ENCODE measurements at regions not wholly inside any gene's neighbourhood (a gene's known extent, or its start where the extent isn't known, plus 50 kb on each side); places are given as distances from the start of the nearest gene placed in this dataset.

DNA sequence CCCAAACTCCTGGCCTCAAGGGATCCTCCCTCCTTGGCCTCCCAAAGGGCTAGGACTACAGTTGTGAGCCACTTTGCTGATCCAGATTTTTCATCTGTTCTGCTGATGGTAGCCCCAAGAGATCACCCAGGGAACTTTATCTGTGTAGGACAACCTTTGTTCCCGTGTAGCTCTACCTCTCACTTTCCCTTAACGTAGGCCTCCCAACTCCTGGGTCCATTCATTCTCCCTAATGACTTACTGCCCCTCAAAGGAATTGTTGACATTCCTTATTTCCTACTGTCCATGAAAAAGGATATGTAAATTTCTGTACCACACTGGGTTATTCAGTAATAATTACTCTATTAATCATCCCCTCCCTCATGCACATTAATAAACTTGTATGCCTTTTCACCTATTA, 51.0 kb upstream of the PHF24 start:
- no peaks in the 10 kb centered on the region for H3K9me3 Mint-ChIP-seq
- no peak overlapping the region for H3K4me3 Mint-ChIP-seq

DNA sequence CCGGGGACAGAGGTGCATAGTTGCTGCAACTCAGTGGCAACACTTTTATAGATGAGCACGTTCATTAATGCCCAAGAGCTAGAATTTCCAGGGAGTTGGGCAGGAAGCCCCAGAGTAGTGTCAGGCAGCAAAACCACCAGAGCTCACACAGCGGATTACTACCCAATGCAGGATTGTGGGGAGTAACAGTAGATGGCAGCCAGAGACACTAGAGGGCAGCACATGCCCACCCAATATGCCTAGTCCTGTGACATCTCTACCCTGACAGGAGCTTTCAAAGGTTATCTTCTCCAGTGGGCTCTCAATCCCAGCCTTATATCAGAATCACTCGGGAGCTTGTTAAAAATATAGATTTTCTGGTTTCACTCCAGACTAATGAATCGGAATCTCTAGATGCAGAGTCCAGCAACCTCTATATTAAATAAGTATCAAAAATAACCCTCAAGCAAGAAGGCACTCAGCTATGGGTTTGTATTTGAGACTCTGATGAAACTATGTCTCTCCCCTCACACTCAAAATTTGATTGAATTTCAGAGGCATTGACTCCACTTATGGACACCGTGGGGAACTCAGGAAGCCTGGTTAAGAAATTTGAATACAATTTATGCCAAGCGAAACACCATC, 58.4 kb upstream of the PHF24 start:
- peaks cover 63% of the 10 kb centered on the region for H3K27me3 Mint-ChIP-seq
- H3K4me3 Mint-ChIP-seq, result no peak overlapping the region
- no peak overlapping the region for H3K27ac Mint-ChIP-seq (ENCODE audit: low read depth)
- no peaks in the 10 kb centered on the region for H3K9me3 Mint-ChIP-seq
- no peaks in the 10 kb centered on the region for H3K36me3 Mint-ChIP-seq (ENCODE audit: insufficient read depth)
- ATAC-seq (replicated peaks; ENCODE audit: extremely low read depth, poor library complexity, severe bottlenecking), result peak; percentile 97
- no peaks in the 10 kb centered on the region for H3K4me1 Mint-ChIP-seq
- peak; percentile 62 to 71 for DNase-seq (ENCODE audit: low spot score in 2 of 2)

More for the DNA sequence above, 51.0 kb upstream of the PHF24 start:
- ATAC-seq (replicated peaks; ENCODE audit: extremely low read depth, poor library complexity, severe bottlenecking) (no peak), DNase-seq (ENCODE audit: low spot score in 2 of 2) (no peak)
- Mint-ChIP-seq H3K27me3 (peaks cover 81% of the 10 kb centered on the region), H3K36me3 (ENCODE audit: insufficient read depth) (no peaks in the 10 kb centered on the region), H3K27ac (ENCODE audit: low read depth) (no peak overlapping the region), H3K4me1 (no peaks in the 10 kb centered on the region)

DNA sequence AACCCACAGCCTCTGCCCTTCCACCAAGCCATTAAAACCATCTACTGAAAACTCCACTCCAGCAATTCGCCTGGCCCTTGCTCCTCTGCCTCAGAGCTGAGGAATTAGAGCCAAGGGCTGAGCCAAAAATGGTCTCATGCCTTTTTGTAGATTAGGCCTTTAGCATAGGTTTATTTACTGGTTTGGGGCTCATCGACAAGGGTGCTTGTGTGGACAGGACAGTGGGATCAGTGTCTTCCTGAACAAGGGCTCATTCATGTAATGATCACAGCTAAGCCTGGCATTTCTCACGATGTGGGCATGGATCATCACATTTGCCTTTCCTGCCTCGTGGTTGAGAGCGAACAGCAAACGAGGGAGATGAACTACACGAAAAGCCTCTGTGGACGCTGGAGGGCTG, 59.2 kb upstream of the PHF24 start:
- no peak overlapping the region for H3K4me3 Mint-ChIP-seq
- no peaks in the 10 kb centered on the region for H3K4me1 Mint-ChIP-seq
- no peak for DNase-seq (ENCODE audit: low spot score in 2 of 2)
- H3K27me3 Mint-ChIP-seq, result peaks cover 63% of the 10 kb centered on the region
- no peak for ATAC-seq (replicated peaks; ENCODE audit: extremely low read depth, poor library complexity, severe bottlenecking)
- no peaks in the 10 kb centered on the region for H3K9me3 Mint-ChIP-seq
- no peaks in the 10 kb centered on the region for H3K36me3 Mint-ChIP-seq (ENCODE audit: insufficient read depth)
- H3K27ac Mint-ChIP-seq (ENCODE audit: low read depth), result no peak overlapping the region

DNA sequence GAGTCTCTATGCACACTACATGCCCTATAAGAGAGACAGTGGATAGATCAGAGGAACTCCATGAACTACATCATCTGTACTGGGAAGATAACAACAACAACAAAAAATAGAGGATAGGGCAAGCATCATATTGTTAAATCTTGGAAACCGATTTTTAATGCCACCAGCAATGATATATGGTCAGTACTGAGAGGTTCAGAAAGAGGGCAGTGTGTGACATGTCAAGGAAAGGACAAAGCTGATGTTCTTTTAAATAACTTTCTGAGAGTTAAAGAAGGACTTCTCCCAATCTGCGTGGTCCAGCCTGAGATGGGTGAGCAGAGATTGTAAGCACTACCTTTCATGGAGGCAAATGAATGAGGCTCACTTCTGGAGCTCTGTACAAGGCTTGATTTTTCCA, 62.0 kb upstream of the PHF24 start:
- DNase-seq (ENCODE audit: low spot score in 2 of 2) (no peak), ATAC-seq (replicated peaks; ENCODE audit: extremely low read depth, poor library complexity, severe bottlenecking) (no peak)
- peaks cover 80% of the 10 kb centered on the region for H3K27me3 Mint-ChIP-seq

DNA sequence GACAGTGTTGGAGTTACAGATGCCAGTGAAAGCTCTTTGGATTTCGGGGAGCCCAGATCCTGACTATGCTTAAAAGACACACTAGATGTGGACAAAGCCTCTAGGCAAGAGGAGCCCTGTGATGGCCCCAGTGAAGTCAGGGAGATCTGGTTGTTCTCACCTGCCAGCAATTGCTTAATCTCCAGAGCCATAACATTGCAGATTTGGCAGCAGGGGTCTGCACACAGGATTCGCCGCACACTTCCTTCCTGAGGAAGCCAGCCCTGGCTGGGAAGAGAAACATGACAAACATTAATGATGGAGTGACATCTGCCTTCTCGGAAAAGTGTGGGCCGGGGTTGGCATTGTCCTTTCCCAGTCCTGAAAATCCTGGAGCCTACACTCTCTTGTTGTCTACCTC, 65.2 kb upstream of the PHF24 start:
- Mint-ChIP-seq H3K4me1 (no peaks in the 10 kb centered on the region), H3K4me3 (no peak overlapping the region), H3K27me3 (peaks cover 58% of the 10 kb centered on the region), H3K9me3 (no peaks in the 10 kb centered on the region), H3K27ac (ENCODE audit: low read depth) (no peak overlapping the region), H3K36me3 (ENCODE audit: insufficient read depth) (no peaks in the 10 kb centered on the region)
- DNase-seq (ENCODE audit: low spot score in 2 of 2) (no peak), ATAC-seq (replicated peaks; ENCODE audit: extremely low read depth, poor library complexity, severe bottlenecking) (no peak)

More for the DNA sequence above, 62.0 kb upstream of the PHF24 start:
- H3K4me1 Mint-ChIP-seq, result no peaks in the 10 kb centered on the region
- H3K4me3 Mint-ChIP-seq, result no peak overlapping the region
- no peaks in the 10 kb centered on the region for H3K36me3 Mint-ChIP-seq (ENCODE audit: insufficient read depth)
- no peak overlapping the region for H3K27ac Mint-ChIP-seq (ENCODE audit: low read depth)
- no peaks in the 10 kb centered on the region for H3K9me3 Mint-ChIP-seq

DNA sequence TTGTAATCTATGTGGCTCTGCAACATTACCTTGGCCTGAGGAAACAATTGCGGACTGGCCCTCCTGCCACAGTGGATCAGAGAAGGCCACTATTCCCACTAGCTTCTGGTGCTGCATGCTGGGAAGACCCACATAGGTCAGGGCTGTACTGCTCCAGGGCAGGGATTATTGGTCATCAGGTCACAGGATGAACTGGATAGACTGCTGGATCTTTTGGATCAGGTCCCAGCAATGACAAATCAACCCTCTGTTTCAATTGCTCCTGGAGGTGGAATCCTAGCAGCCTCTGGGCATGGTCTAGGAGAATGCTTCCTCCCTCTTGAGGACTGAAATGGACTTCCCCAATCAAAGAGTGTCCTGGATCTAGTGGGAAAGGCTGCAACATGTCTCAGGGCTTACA, 66.7 kb upstream of the PHF24 start:
- no peaks in the 10 kb centered on the region for H3K9me3 Mint-ChIP-seq
- no peaks in the 10 kb centered on the region for H3K4me1 Mint-ChIP-seq
- H3K27ac Mint-ChIP-seq (ENCODE audit: low read depth), result no peak overlapping the region
- no peak overlapping the region for H3K4me3 Mint-ChIP-seq
- H3K27me3 Mint-ChIP-seq, result peaks cover 50% of the 10 kb centered on the region
- no peaks in the 10 kb centered on the region for H3K36me3 Mint-ChIP-seq (ENCODE audit: insufficient read depth)
- no peak for DNase-seq (ENCODE audit: low spot score in 2 of 2)
- no peak for ATAC-seq (replicated peaks; ENCODE audit: extremely low read depth, poor library complexity, severe bottlenecking)

DNA sequence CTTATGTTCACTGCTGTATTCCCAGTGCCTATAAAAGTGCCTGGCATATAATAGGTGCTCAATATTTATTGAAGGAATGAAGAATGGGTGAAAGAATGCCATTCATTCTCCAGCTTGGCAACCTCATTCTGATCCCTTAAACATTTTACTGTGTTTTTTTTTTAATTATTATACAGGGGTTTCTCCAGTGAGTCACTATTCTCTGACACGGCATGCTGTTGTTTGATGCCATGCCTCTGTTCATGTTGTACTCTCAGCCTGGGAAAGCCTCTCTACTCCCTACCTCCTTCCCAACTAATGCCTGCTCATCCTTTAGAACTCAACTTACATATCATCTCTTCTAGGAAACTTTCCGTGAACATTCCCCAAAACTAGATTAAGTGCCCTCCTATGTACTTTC, 70.2 kb upstream of the PHF24 start:
- peaks cover 14% of the 10 kb centered on the region for H3K27me3 Mint-ChIP-seq
- DNase-seq (ENCODE audit: low spot score in 2 of 2) (no peak), ATAC-seq (replicated peaks; ENCODE audit: extremely low read depth, poor library complexity, severe bottlenecking) (no peak)
- no peak overlapping the region for H3K4me3 Mint-ChIP-seq
- no peaks in the 10 kb centered on the region for H3K4me1 Mint-ChIP-seq
- no peaks in the 10 kb centered on the region for H3K36me3 Mint-ChIP-seq (ENCODE audit: insufficient read depth)
- no peak overlapping the region for H3K27ac Mint-ChIP-seq (ENCODE audit: low read depth)
- H3K9me3 Mint-ChIP-seq, result no peaks in the 10 kb centered on the region

DNA sequence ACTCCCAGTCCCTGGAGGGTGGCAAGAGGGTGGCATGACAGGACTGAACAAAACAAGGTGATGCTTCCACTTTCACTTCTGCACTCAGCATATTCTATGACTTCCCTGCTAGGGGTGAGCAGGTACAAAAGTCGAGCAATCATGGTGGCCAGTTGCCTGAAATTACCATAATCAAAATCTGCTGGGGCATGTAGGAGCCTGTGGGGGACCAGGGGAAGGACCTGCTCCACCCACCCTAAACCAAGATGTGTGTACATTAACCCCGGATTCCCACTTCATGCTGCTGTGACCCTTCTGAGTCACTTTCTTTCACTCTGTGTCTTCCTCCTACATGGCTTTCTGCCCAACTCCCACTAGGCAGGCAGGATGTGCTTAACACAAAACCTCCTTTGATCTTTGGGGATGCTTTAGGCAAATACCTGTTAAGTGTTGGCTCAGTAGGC, 73.3 kb upstream of the PHF24 start:
- Mint-ChIP-seq H3K9me3 (no peaks in the 10 kb centered on the region), H3K27me3 (peaks cover 16% of the 10 kb centered on the region), H3K4me3 (no peak overlapping the region), H3K36me3 (ENCODE audit: insufficient read depth) (no peaks in the 10 kb centered on the region), H3K27ac (ENCODE audit: low read depth) (no peak overlapping the region), H3K4me1 (no peaks in the 10 kb centered on the region)
- DNase-seq (ENCODE audit: low spot score in 2 of 2), result no peak
- peak; percentile 32 for ATAC-seq (replicated peaks; ENCODE audit: extremely low read depth, poor library complexity, severe bottlenecking)

DNA sequence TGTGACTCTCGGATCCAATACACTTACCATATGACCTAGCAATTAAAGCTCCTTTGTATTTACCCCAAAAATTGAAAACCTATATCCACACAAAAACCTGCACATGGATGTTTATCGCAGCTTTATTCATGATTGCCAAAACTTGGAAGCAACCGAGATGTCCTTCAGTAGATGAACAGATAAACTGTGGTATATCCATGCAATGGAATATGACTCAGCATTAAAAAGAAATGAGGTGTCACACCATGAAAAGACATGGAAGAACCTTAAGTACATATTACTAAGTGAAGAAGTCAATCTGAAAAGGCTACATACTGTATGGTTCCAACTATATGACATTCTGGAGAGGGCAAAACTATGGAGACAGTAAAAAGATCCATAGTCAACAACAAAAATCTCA, 82.0 kb upstream of the PHF24 start:
- no peak for DNase-seq (ENCODE audit: low spot score in 2 of 2)
- Mint-ChIP-seq H3K4me3 (no peak overlapping the region), H3K36me3 (ENCODE audit: insufficient read depth) (no peaks in the 10 kb centered on the region), H3K9me3 (no peaks in the 10 kb centered on the region), H3K27me3 (peaks cover 77% of the 10 kb centered on the region), H3K4me1 (no peaks in the 10 kb centered on the region), H3K27ac (ENCODE audit: low read depth) (no peak overlapping the region)
- ATAC-seq (replicated peaks; ENCODE audit: extremely low read depth, poor library complexity, severe bottlenecking), result no peak

DNA sequence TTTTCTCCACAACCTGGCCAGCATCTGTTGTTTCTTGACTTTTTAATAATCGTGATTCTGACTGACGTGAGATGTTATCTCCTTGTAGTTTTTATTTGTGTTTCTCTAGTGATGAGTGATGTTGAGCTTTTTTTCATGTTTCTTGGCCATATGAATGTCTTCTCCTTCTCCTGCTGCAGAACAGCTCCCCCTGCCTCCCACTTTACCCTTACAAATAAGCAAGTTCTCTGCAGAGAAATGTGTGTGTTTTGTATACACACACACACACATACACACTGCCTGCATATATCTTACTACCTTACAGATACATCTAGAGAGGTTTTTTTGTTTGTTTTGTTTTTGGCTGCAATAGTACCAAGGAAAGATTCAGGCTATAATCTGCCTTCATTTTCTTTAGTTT, 88.7 kb upstream of the PHF24 start:
- H3K4me3 Mint-ChIP-seq, result no peak overlapping the region
- ATAC-seq (replicated peaks; ENCODE audit: extremely low read depth, poor library complexity, severe bottlenecking) (no peak), DNase-seq (ENCODE audit: low spot score in 2 of 2) (no peak)
- H3K4me1 Mint-ChIP-seq, result no peaks in the 10 kb centered on the region
- H3K9me3 Mint-ChIP-seq, result peaks cover under 1% of the 10 kb centered on the region
- H3K36me3 Mint-ChIP-seq (ENCODE audit: insufficient read depth), result no peaks in the 10 kb centered on the region
- no peak overlapping the region for H3K27ac Mint-ChIP-seq (ENCODE audit: low read depth)
- peaks cover 42% of the 10 kb centered on the region for H3K27me3 Mint-ChIP-seq

DNA sequence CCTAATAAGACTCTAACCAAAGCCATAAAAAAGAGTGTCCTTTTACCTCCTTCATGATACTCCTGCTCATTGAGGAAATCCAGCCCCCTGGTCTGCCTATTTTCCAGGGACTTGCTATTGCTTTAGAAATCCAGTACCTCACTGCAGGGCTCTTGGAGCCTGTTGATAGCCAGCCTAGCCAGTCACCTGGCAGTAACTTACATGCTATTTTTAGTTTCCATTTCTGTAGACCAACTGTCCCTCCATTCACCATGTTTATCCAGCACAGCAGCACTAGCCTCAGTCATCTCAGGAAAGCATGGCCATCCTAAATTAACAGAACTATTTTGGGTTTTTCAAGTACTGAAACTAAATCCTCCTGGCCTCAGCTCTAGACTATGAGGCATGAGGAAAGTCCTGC, 91.5 kb upstream of the PHF24 start:
- no peaks in the 10 kb centered on the region for H3K4me1 Mint-ChIP-seq

DNA sequence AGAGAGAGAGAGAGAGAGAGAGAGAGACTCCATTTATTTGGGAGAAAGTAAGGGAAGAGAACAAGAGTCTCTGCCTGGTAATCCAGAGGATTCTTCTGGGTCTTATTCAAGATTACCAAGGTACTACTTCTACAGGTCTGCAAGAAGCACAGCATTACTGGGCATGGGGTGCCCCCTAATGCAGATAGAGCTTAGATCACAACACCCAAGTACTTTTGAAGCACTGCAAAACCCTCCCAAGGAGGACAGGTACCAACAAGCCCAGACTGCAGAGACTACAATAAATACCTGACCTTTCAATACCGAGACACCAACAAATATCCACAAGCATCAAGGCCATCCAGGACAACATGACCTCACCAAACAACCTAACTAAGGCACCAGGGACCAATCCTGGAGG, 94.7 kb upstream of the PHF24 start:
- DNase-seq (ENCODE audit: low spot score in 2 of 2) (no peak), ATAC-seq (replicated peaks; ENCODE audit: extremely low read depth, poor library complexity, severe bottlenecking) (no peak)
- peaks cover 12% of the 10 kb centered on the region for H3K9me3 Mint-ChIP-seq
- no peaks in the 10 kb centered on the region for H3K36me3 Mint-ChIP-seq (ENCODE audit: insufficient read depth)
- H3K4me3 Mint-ChIP-seq, result no peak overlapping the region
- peaks cover 49% of the 10 kb centered on the region for H3K27me3 Mint-ChIP-seq
- no peak overlapping the region for H3K27ac Mint-ChIP-seq (ENCODE audit: low read depth)
- no peaks in the 10 kb centered on the region for H3K4me1 Mint-ChIP-seq

More for the DNA sequence above, 91.5 kb upstream of the PHF24 start:
- H3K4me3 Mint-ChIP-seq, result no peak overlapping the region
- no peak for DNase-seq (ENCODE audit: low spot score in 2 of 2)
- H3K27me3 Mint-ChIP-seq, result peaks cover 54% of the 10 kb centered on the region
- no peak for ATAC-seq (replicated peaks; ENCODE audit: extremely low read depth, poor library complexity, severe bottlenecking)
- no peak overlapping the region for H3K27ac Mint-ChIP-seq (ENCODE audit: low read depth)
- H3K9me3 Mint-ChIP-seq, result peaks cover 12% of the 10 kb centered on the region
- no peaks in the 10 kb centered on the region for H3K36me3 Mint-ChIP-seq (ENCODE audit: insufficient read depth)

DNA sequence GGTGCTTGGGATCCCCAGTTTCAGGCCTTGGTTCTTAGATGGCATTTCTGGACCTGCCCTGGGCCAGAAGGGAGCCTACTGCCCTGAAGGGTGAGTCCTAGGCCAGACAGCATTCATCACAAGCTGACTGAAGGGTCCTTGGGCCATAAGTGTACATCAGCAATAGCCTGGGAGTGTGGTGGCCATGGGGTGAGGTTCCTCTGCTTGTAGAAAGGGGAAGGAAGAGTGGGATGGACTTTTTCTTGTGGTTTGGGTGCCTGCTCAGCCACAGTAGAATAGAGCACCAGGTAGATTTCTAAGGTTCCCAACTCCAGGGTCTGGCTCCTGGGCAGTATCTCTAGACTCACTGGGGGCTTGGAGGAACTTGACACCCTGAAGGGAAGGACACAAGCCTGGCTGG, 95.2 kb upstream of the PHF24 start:
- Mint-ChIP-seq H3K36me3 (ENCODE audit: insufficient read depth) (no peaks in the 10 kb centered on the region), H3K4me1 (no peaks in the 10 kb centered on the region), H3K27me3 (peaks cover 54% of the 10 kb centered on the region), H3K27ac (ENCODE audit: low read depth) (no peak overlapping the region), H3K4me3 (no peak overlapping the region), H3K9me3 (peaks cover 17% of the 10 kb centered on the region)
- DNase-seq (ENCODE audit: low spot score in 2 of 2), result no peak
- no peak for ATAC-seq (replicated peaks; ENCODE audit: extremely low read depth, poor library complexity, severe bottlenecking)

Data from central memory CD8-positive, alpha-beta T cell (primary cell).